HFFc6 (cell line): ENCODE measurements at regions not wholly inside any gene's neighbourhood (a gene's known extent, or its start where the extent isn't known, plus 50 kb on each side); places are given as distances from the start of the nearest gene placed in this dataset.

ENCODE experiments used
- DNase-seq: peaks from one replicate; pipeline ENCODE4 v3.0.0-alpha.2; 2018
- H3K27ac Mint-ChIP-seq: 2 replicates; pipeline ENCODE4 v1.8.0; 2020; ENCODE audit warnings: mild to moderate bottlenecking, mixed read lengths
- H3K27me3 Mint-ChIP-seq: 2 replicates; pipeline ENCODE4 v1.8.0; 2021; ENCODE audit warnings: mild to moderate bottlenecking, moderate library complexity, mixed read lengths; ENCODE audit not compliant: insufficient read depth
- H3K36me3 Mint-ChIP-seq: 2 replicates; pipeline ENCODE4 v1.8.0; 2021; ENCODE audit warnings: low read depth, mixed read lengths
- H3K4me1 Mint-ChIP-seq: 2 replicates; pipeline ENCODE4 v1.8.0; 2020; ENCODE audit warnings: low read depth, mixed read lengths
- H3K4me3 Mint-ChIP-seq: 2 replicates; pipeline ENCODE4 v1.8.0; 2020; ENCODE audit warnings: mild to moderate bottlenecking, moderate library complexity, mixed read lengths
- H3K9me3 Mint-ChIP-seq: 2 replicates; pipeline ENCODE4 v1.8.0; 2020; ENCODE audit warnings: mild to moderate bottlenecking, mixed read lengths
- TF ChIP-seq, protein P1 (sequence below): fragments of 200-600 bp; sonication (generic); IDR thresholded peaks from 2 replicates; pipeline ENCODE4 v1.5.0; 2021; ENCODE audit warnings: antibody characterized with exemption, mild to moderate bottlenecking

GRCh38 chr6:109221543-109222195 is 126.4 kb downstream of the CEP57L1 start:
- H3K27me3 Mint-ChIP-seq: peaks cover 17% of the 10 kb centered on the region
- no peak for DNase-seq
- H3K36me3 Mint-ChIP-seq: no peaks in the 10 kb centered on the region
- H3K27ac Mint-ChIP-seq: no peak overlapping the region
- no peaks in the 10 kb centered on the region for H3K9me3 Mint-ChIP-seq
- no peak overlapping the region for H3K4me3 Mint-ChIP-seq
- H3K4me1 Mint-ChIP-seq: no peaks in the 10 kb centered on the region
- TF ChIP-seq, protein P1, sequence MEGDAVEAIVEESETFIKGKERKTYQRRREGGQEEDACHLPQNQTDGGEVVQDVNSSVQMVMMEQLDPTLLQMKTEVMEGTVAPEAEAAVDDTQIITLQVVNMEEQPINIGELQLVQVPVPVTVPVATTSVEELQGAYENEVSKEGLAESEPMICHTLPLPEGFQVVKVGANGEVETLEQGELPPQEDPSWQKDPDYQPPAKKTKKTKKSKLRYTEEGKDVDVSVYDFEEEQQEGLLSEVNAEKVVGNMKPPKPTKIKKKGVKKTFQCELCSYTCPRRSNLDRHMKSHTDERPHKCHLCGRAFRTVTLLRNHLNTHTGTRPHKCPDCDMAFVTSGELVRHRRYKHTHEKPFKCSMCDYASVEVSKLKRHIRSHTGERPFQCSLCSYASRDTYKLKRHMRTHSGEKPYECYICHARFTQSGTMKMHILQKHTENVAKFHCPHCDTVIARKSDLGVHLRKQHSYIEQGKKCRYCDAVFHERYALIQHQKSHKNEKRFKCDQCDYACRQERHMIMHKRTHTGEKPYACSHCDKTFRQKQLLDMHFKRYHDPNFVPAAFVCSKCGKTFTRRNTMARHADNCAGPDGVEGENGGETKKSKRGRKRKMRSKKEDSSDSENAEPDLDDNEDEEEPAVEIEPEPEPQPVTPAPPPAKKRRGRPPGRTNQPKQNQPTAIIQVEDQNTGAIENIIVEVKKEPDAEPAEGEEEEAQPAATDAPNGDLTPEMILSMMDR: no peak
